ENCODE measurements at regions not wholly inside any gene's neighbourhood (a gene's known extent, or its start where the extent isn't known, plus 50 kb on each side); places are given as distances from the start of the nearest gene placed in this dataset.
A peak's percentile ranks its signal among the peaks of the same experiment; 100 is the strongest.

GRCh38 chr5:102018690-102019089 is 277.4 kb downstream of the SLCO4C1 start:
- Mint-ChIP-seq H3K4me1 (no peaks in the 10 kb centered on the region), H3K27me3 (no peaks in the 10 kb centered on the region), H3K4me3 (no peak overlapping the region), H3K27ac (no peak overlapping the region), H3K9me3 (no peaks in the 10 kb centered on the region), H3K36me3 (ENCODE audit: low read depth) (no peaks in the 10 kb centered on the region)
- no peak for DNase-seq
- CTCF ChIA-PET: no interaction called here
- POLR2A ChIA-PET: no interaction called here

- H3K27me3 Mint-ChIP-seq: no peaks in the 10 kb centered on the region
- H3K9me3 Mint-ChIP-seq: no peaks in the 10 kb centered on the region
- ChIA-PET POLR2A (no interaction called here), CTCF (no interaction called here)
- no peaks in the 10 kb centered on the region for H3K36me3 Mint-ChIP-seq (ENCODE audit: low read depth)
- no peak overlapping the region for H3K4me3 Mint-ChIP-seq
- DNase-seq: no peak
- H3K4me1 Mint-ChIP-seq: no peaks in the 10 kb centered on the region
- H3K27ac Mint-ChIP-seq: no peak overlapping the region
Measured at GRCh38 chr5:102018279-102018678, 277.8 kb downstream of the SLCO4C1 start.

- POLR2A ChIA-PET: no interaction called here
- no peaks in the 10 kb centered on the region for H3K4me1 Mint-ChIP-seq
- H3K4me3 Mint-ChIP-seq: no peak overlapping the region
- H3K27me3 Mint-ChIP-seq: no peaks in the 10 kb centered on the region
- H3K36me3 Mint-ChIP-seq (ENCODE audit: low read depth): no peaks in the 10 kb centered on the region
- CTCF ChIA-PET: interaction anchor here (0.6 kb wide), 1 partner anchor 99 kb away, joined by 3 read pairs; no protein-coding TSS in a partner anchor
- DNase-seq: no peak
- no peak overlapping the region for H3K27ac Mint-ChIP-seq
- H3K9me3 Mint-ChIP-seq: no peaks in the 10 kb centered on the region
Measured at GRCh38 chr5:102014371-102014770, 281.7 kb downstream of the SLCO4C1 start.

GRCh38 chr5:102010644-102011043 is 285.4 kb downstream of the SLCO4C1 start:
- POLR2A ChIA-PET: no interaction called here
- Mint-ChIP-seq H3K36me3 (ENCODE audit: low read depth) (no peaks in the 10 kb centered on the region), H3K4me1 (no peaks in the 10 kb centered on the region), H3K4me3 (no peak overlapping the region), H3K9me3 (no peaks in the 10 kb centered on the region), H3K27me3 (no peaks in the 10 kb centered on the region), H3K27ac (no peak overlapping the region)
- no peak for DNase-seq
- CTCF ChIA-PET: no interaction called here

GRCh38 chr5:101997235-101997634 is 298.8 kb downstream of the SLCO4C1 start:
- no peaks in the 10 kb centered on the region for H3K27me3 Mint-ChIP-seq
- CTCF ChIA-PET: no interaction called here
- H3K36me3 Mint-ChIP-seq (ENCODE audit: low read depth): no peaks in the 10 kb centered on the region
- no peak overlapping the region for H3K27ac Mint-ChIP-seq
- no peak for DNase-seq
- POLR2A ChIA-PET: no interaction called here
- H3K4me1 Mint-ChIP-seq: no peaks in the 10 kb centered on the region
- H3K9me3 Mint-ChIP-seq: no peaks in the 10 kb centered on the region
- H3K4me3 Mint-ChIP-seq: no peak overlapping the region

GRCh38 chr5:101995585-101995984 is 300.5 kb downstream of the SLCO4C1 start:
- H3K9me3 Mint-ChIP-seq: no peaks in the 10 kb centered on the region
- DNase-seq: no peak
- no peaks in the 10 kb centered on the region for H3K36me3 Mint-ChIP-seq (ENCODE audit: low read depth)
- no peaks in the 10 kb centered on the region for H3K4me1 Mint-ChIP-seq
- ChIA-PET CTCF (no interaction called here), POLR2A (no interaction called here)
- H3K27ac Mint-ChIP-seq: no peak overlapping the region
- H3K4me3 Mint-ChIP-seq: no peak overlapping the region
- no peaks in the 10 kb centered on the region for H3K27me3 Mint-ChIP-seq

- POLR2A ChIA-PET: no interaction called here
- no peaks in the 10 kb centered on the region for H3K4me1 Mint-ChIP-seq
- no peaks in the 10 kb centered on the region for H3K27me3 Mint-ChIP-seq
- H3K4me3 Mint-ChIP-seq: no peak overlapping the region
- no peak for DNase-seq
- CTCF ChIA-PET: no interaction called here
- no peak overlapping the region for H3K27ac Mint-ChIP-seq
- no peaks in the 10 kb centered on the region for H3K9me3 Mint-ChIP-seq
- H3K36me3 Mint-ChIP-seq (ENCODE audit: low read depth): no peaks in the 10 kb centered on the region
Measured at GRCh38 chr5:101991486-101991885, 304.6 kb downstream of the SLCO4C1 start.

- ChIA-PET POLR2A (no interaction called here), CTCF (no interaction called here)
- H3K9me3 Mint-ChIP-seq: no peaks in the 10 kb centered on the region
- no peaks in the 10 kb centered on the region for H3K27me3 Mint-ChIP-seq
- no peaks in the 10 kb centered on the region for H3K36me3 Mint-ChIP-seq (ENCODE audit: low read depth)
- H3K4me3 Mint-ChIP-seq: no peak overlapping the region
- no peak for DNase-seq
- no peaks in the 10 kb centered on the region for H3K4me1 Mint-ChIP-seq
- H3K27ac Mint-ChIP-seq: no peak overlapping the region
Measured at GRCh38 chr5:101989659-101990058, 306.4 kb downstream of the SLCO4C1 start.

GRCh38 chr5:101977729-101978345 is 318.2 kb downstream of the SLCO4C1 start:
- no peaks in the 10 kb centered on the region for H3K36me3 Mint-ChIP-seq (ENCODE audit: low read depth)
- peak; percentile 13 for DNase-seq
- no peaks in the 10 kb centered on the region for H3K9me3 Mint-ChIP-seq
- CTCF ChIA-PET: no interaction called here
- H3K4me3 Mint-ChIP-seq: no peak overlapping the region
- H3K27ac Mint-ChIP-seq: no peak overlapping the region
- no peaks in the 10 kb centered on the region for H3K4me1 Mint-ChIP-seq
- H3K27me3 Mint-ChIP-seq: no peaks in the 10 kb centered on the region
- POLR2A ChIA-PET: no interaction called here

- Mint-ChIP-seq H3K4me1 (no peaks in the 10 kb centered on the region), H3K36me3 (ENCODE audit: low read depth) (no peaks in the 10 kb centered on the region), H3K4me3 (no peak overlapping the region), H3K27ac (no peak overlapping the region), H3K27me3 (no peaks in the 10 kb centered on the region), H3K9me3 (no peaks in the 10 kb centered on the region)
- DNase-seq: no peak
- POLR2A ChIA-PET: no interaction called here
- CTCF ChIA-PET: no interaction called here
Measured at GRCh38 chr5:101976933-101977332, 319.2 kb downstream of the SLCO4C1 start.

GRCh38 chr5:101969742-101970141 is 326.3 kb downstream of the SLCO4C1 start:
- Mint-ChIP-seq H3K9me3 (no peaks in the 10 kb centered on the region), H3K27ac (no peak overlapping the region), H3K4me3 (no peak overlapping the region), H3K27me3 (no peaks in the 10 kb centered on the region), H3K36me3 (ENCODE audit: low read depth) (no peaks in the 10 kb centered on the region), H3K4me1 (no peaks in the 10 kb centered on the region)
- ChIA-PET CTCF (no interaction called here), POLR2A (no interaction called here)
- DNase-seq: no peak

- Mint-ChIP-seq H3K27ac (no peak overlapping the region), H3K4me3 (no peak overlapping the region), H3K4me1 (no peaks in the 10 kb centered on the region), H3K27me3 (no peaks in the 10 kb centered on the region), H3K36me3 (ENCODE audit: low read depth) (no peaks in the 10 kb centered on the region), H3K9me3 (no peaks in the 10 kb centered on the region)
- ChIA-PET POLR2A (no interaction called here), CTCF (no interaction called here)
- no peak for DNase-seq
Measured at GRCh38 chr5:101966476-101966875, 329.6 kb downstream of the SLCO4C1 start.

GRCh38 chr5:101955891-101956290 is 340.2 kb downstream of the SLCO4C1 start:
- ChIA-PET POLR2A (no interaction called here), CTCF (no interaction called here)
- no peaks in the 10 kb centered on the region for H3K36me3 Mint-ChIP-seq (ENCODE audit: low read depth)
- no peak overlapping the region for H3K4me3 Mint-ChIP-seq
- H3K9me3 Mint-ChIP-seq: no peaks in the 10 kb centered on the region
- H3K27ac Mint-ChIP-seq: no peak overlapping the region
- DNase-seq: no peak
- H3K4me1 Mint-ChIP-seq: no peaks in the 10 kb centered on the region
- no peaks in the 10 kb centered on the region for H3K27me3 Mint-ChIP-seq

GRCh38 chr5:101950019-101950418 is 346.1 kb downstream of the SLCO4C1 start:
- no peak for DNase-seq

More at GRCh38 chr5:101950019-101950418, 346.1 kb downstream of the SLCO4C1 start:
- Mint-ChIP-seq H3K9me3 (no peaks in the 10 kb centered on the region), H3K27ac (no peak overlapping the region), H3K27me3 (no peaks in the 10 kb centered on the region), H3K36me3 (ENCODE audit: low read depth) (no peaks in the 10 kb centered on the region), H3K4me1 (no peaks in the 10 kb centered on the region), H3K4me3 (no peak overlapping the region)
- POLR2A ChIA-PET: no interaction called here
- CTCF ChIA-PET: no interaction called here
